HG03575 (cell line): ENCODE measurements at regions not wholly inside any gene's neighbourhood (a gene's known extent, or its start where the extent isn't known, plus 50 kb on each side); places are given as distances from the start of the nearest gene placed in this dataset.
"Not testable (repeated sequence)": the region's sequence is repeated elsewhere in the genome, so short reads cannot be mapped to it uniquely, and the experiment has no call there.

Experiments
- ATAC-seq: cut with Tn5 transposase; IDR thresholded peaks from one replicate; pipeline ENCODE4 v1.9.1; 2021; ENCODE audit not compliant: unreplicated experiment, insufficient number of reproducible peaks, low FRiP score; ENCODE audit errors: extremely low read depth

DNA sequence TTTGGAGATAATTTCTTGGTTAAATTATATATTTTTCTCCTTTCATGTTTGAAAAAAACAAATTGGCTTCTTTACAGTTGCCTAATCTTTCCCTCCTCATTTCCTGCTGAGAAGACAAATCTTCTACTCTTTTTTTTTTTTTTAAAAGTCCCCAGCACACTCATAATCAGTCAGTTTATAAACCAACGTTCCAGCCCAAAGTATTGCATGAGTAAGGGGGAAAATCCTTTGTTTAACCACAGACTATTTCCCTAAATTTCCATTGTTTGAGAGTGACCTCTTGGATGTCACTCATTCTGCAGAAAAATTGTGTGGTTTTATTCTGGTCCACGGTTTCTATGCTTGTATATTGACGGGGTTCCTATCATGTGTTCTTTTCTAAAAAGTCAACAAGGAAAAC lies 55.1 kb upstream of the TLR4 start:
- ATAC-seq, result no peak

GRCh38 chr9:117644932-117645636 lies 59.1 kb upstream of the TLR4 start:
- ATAC-seq, result no peak

- ATAC-seq, result peak; percentile 52
Measured at GRCh38 chr9:117644133-117644931, 59.9 kb upstream of the TLR4 start.

GRCh38 chr9:117643288-117643654 lies 60.9 kb upstream of the TLR4 start:
- ATAC-seq, result no peak

GRCh38 chr9:117642571-117643287 lies 61.5 kb upstream of the TLR4 start:
- not testable (repeated sequence) for ATAC-seq

DNA sequence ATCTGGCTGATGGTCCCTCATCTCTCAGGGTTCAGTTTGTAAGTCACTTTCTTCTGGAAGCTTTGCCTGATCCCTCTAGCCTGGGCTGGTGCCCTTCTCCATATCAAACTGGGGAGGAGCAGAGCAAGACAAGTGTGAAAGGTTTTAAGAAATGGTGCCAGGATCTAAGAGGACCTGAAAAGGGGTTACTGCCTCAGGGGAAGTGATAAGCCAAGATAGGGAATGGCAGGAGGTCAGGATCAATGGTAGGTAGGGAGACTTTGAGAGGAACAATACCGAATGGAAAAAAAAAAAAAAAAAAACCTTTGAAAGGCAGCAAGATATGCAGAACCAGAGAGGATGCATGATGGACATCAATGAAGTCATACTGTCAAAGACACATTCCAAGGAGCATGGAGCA lies 67.5 kb upstream of the TLR4 start:
- no peak for ATAC-seq

DNA sequence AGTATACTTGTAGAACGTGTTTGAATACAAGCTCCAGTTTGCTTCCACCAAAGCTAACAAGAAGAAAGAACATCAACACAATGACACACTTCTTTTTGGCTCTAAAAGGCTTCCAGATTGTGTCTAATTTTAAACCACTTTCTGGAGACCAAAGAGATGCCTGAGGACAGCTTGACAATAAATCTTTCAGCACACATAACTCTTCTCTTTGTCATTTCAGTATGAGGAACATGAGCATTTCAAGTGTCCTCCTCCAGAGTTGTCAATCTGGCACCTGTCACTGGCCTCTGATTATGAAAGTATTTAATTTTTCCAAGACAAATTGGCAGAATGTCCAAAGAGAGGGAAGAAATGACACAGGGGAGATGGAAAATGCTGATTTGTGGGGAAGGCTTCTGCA lies 79.0 kb upstream of the TLR4 start:
- ATAC-seq, result no peak

DNA sequence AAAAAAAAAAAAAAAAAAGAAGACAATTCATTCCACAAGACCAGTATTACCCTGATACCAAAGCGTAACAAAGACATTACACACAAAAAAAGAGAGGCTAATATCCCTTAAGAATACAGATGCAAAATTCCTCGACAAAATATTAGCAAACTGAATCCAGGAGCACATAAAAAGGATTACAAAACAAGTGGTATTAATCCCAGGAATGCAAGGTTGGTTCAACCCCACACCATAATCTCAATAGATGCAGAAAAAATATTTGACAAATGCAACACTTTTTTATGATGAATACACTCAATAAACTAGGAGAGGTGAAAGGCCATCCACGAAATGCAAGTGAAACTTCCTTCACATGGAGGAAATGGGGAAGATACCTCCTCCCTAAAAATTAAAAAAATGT lies 80.1 kb upstream of the TLR4 start:
- no peak for ATAC-seq

- ATAC-seq, result no peak
Measured at GRCh38 chr9:117622347-117622746, 81.9 kb upstream of the TLR4 start.

GRCh38 chr9:117616431-117616831 lies 87.8 kb upstream of the TLR4 start:
- no peak for ATAC-seq

DNA sequence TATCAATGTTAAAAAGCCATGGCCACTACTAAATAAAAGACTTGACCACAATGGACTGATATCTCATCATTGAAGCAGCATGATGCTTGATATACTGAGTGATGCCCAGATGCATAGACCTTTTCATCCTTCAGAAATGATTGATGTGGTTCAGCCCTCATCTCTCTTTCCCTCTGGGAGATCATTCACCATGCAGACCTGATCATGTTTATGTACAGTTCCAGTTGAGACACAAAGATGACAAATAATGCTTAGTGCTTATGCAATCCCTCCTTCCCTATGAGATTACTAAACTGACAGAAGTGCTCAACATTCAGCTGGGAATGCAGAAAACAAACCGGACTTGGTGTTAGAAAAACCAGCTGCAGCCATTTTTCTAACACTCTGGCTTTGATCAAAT lies 91.9 kb upstream of the TLR4 start:
- ATAC-seq, result no peak

- no peak for ATAC-seq
Measured at GRCh38 chr9:117597977-117598376, 106.2 kb upstream of the TLR4 start.

- no peak for ATAC-seq
Measured at GRCh38 chr9:117596678-117597077, 107.5 kb upstream of the TLR4 start.

GRCh38 chr9:117595650-117596049 lies 108.6 kb upstream of the TLR4 start:
- no peak for ATAC-seq

DNA sequence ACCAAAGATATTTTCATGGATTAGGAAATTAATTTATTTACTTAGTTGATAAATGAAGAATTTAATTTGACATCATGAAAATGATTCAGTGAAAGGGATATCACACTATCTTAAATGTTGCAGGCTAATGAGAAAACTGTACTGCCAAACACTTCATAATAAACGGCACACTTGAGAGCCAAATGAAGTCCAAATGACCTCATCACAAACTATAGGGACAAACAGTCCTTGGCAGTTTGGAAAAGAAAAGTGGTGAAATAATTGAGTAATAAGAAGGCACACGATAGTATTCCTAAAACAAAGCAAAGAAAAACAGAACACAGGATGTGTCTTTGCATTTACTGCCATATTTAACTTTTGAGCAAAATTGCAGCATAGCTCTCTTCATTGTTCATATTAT lies 116.9 kb upstream of the TLR4 start:
- no peak for ATAC-seq

DNA sequence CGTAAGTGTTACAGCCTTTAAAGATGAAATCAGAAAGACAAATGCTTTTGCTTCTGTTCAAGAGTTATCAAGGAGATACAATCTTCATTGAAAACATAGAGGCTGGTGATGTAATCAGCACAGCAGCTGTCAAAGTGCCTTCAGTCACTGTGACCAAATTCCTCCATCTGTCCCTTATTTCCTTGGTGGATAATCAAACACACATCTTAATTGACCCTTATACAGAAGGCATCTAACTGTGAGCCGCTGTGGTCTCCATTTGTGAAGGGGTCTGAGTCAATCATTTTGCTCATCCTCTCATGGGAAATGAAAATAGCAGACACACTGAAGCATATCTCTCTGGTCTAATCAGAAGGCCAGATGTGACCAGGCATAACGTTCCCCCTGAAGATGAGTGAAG lies 130.1 kb upstream of the TLR4 start:
- ATAC-seq, result no peak

GRCh38 chr9:117564839-117565238 lies 139.4 kb upstream of the TLR4 start:
- no peak for ATAC-seq

- no peak for ATAC-seq
Measured at GRCh38 chr9:117561761-117562160, 142.4 kb upstream of the TLR4 start.

- no peak for ATAC-seq
Measured at GRCh38 chr9:117555964-117556629, 141.2 kb upstream of the ASTN2 start.

DNA sequence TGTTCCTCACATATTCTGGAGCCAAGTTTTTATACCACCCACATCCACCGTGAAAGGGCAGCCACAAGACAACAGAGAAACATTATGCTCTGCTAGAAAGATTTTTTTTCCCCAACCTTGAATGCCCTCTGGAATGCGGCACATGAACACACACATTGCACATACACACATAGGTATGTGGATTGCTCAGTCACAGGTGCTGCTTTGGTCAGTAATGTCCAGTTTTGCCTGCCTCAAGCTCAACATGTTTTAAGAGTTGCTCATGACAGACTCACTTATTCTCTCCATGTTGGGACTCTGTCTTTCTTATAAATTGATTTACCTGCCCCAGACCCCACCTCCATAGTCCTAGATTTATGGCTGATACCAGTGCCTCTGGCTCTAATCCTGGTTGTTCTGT lies 138.0 kb upstream of the ASTN2 start:
- ATAC-seq, result no peak
